ENCODE measurements at regions not wholly inside any gene's neighbourhood (a gene's known extent, or its start where the extent isn't known, plus 50 kb on each side); places are given as distances from the start of the nearest gene placed in this dataset.

- no peaks in the 10 kb centered on the region for H3K4me1 Mint-ChIP-seq (ENCODE audit: low read depth)
- H3K27ac Mint-ChIP-seq = no peak overlapping the region
Observed at GRCh38 chr1:102282955-102283354, 286.2 kb upstream of the OLFM3 start.

DNA sequence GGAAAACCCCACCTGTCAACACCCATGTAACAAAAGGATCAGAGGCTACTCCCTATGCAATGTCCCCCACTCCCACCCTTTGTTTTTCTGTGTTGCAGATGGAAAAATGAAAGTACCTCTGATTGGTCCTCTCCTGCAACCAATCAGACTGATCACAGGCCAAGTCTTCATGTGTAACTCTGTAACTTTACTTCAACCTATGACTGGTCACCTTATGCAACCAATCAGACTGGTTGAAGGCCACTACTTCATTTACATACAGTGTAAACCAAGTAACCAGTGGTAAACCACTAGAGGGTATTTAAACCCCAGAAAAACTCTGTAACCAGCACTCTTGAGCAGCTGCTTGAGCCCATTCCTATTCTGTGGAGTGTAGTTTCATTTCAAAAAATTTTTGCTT lies 266.3 kb upstream of the OLFM3 start:
- no peaks in the 10 kb centered on the region; the same call in 1 of the 2 replicates for H3K9me3 Mint-ChIP-seq
- no peaks in the 10 kb centered on the region for H3K4me1 Mint-ChIP-seq (ENCODE audit: low read depth)
- H3K27ac Mint-ChIP-seq = no peak overlapping the region
- no peak overlapping the region for H3K4me3 Mint-ChIP-seq
- no peak for DNase-seq
- TF ChIP-seq CTCF (IDR thresholded peaks at IDR 0.05) = no peak
- H3K27me3 Mint-ChIP-seq (ENCODE audit: insufficient read depth) = no peaks in the 10 kb centered on the region
- H3K36me3 Mint-ChIP-seq (ENCODE audit: low read depth) = no peaks in the 10 kb centered on the region

More at GRCh38 chr1:102282955-102283354, 286.2 kb upstream of the OLFM3 start:
- peaks cover 13% of the 10 kb centered on the region for H3K9me3 Mint-ChIP-seq
- DNase-seq = no peak
- H3K4me3 Mint-ChIP-seq = no peak overlapping the region
- no peak for TF ChIP-seq CTCF (IDR thresholded peaks at IDR 0.05)
- no peaks in the 10 kb centered on the region for H3K36me3 Mint-ChIP-seq (ENCODE audit: low read depth)
- H3K27me3 Mint-ChIP-seq (ENCODE audit: insufficient read depth) = no peaks in the 10 kb centered on the region

GRCh38 chr1:102252731-102253505 lies 256.2 kb upstream of the OLFM3 start:
- Mint-ChIP-seq H3K4me1 (ENCODE audit: low read depth) (no peaks in the 10 kb centered on the region), H3K27me3 (ENCODE audit: insufficient read depth) (no peaks in the 10 kb centered on the region), H3K36me3 (ENCODE audit: low read depth) (no peaks in the 10 kb centered on the region), H3K27ac (no peak overlapping the region), H3K9me3 (no peaks in the 10 kb centered on the region; the same call in 1 of the 2 replicates), H3K4me3 (no peak overlapping the region)
- no peak for TF ChIP-seq CTCF (IDR thresholded peaks at IDR 0.05)
- no peak for DNase-seq

GRCh38 chr1:102241431-102242338 lies 245.0 kb upstream of the OLFM3 start:
- H3K9me3 Mint-ChIP-seq = peaks cover 13% of the 10 kb centered on the region; the same call in 1 of the 2 replicates
- H3K27me3 Mint-ChIP-seq (ENCODE audit: insufficient read depth) = no peaks in the 10 kb centered on the region
- H3K27ac Mint-ChIP-seq = no peak overlapping the region
- H3K4me3 Mint-ChIP-seq = no peak overlapping the region
- TF ChIP-seq CTCF (IDR thresholded peaks at IDR 0.05) = no peak
- H3K36me3 Mint-ChIP-seq (ENCODE audit: low read depth) = no peaks in the 10 kb centered on the region
- H3K4me1 Mint-ChIP-seq (ENCODE audit: low read depth) = no peaks in the 10 kb centered on the region
- no peak for DNase-seq

GRCh38 chr1:102239247-102239646 lies 242.5 kb upstream of the OLFM3 start:
- Mint-ChIP-seq H3K4me3 (no peak overlapping the region), H3K27me3 (ENCODE audit: insufficient read depth) (no peaks in the 10 kb centered on the region), H3K36me3 (ENCODE audit: low read depth) (peaks cover 4% of the 10 kb centered on the region; the same call in 1 of the 2 replicates), H3K27ac (no peak overlapping the region), H3K4me1 (ENCODE audit: low read depth) (no peaks in the 10 kb centered on the region), H3K9me3 (peaks cover 20% of the 10 kb centered on the region)
- DNase-seq = no peak
- no peak for TF ChIP-seq CTCF (IDR thresholded peaks at IDR 0.05)
